Upper lobe of left lung (tissue), 4 donors: ENCODE measurements at regions not wholly inside any gene's neighbourhood (a gene's known extent, or its start where the extent isn't known, plus 50 kb on each side); places are given as distances from the start of the nearest gene placed in this dataset.
"Not testable (repeated sequence)": the region's sequence is repeated elsewhere in the genome, so short reads cannot be mapped to it uniquely, and the experiment has no call there.

ENCODE experiments used
- POLR2A ChIP-seq, 4 donors: fragments of 450-650 bp; IDR thresholded peaks; one replicate each; pipeline ENCODE4 v1.5.1; 2016 to 2017; ENCODE audit warnings: antibody characterized with exemption in 4 of 4, mild to moderate bottlenecking in 2 of 4
- TF ChIP-seq, protein P1 (sequence below), 6 experiments: fragments of 450-650 bp in 4 of 6; fragments of 200-600 bp in 2 of 6; sonication (generic) in 2 of 6; IDR thresholded peaks; one replicate each; pipeline ENCODE4 v1.5.1; 2016 to 2019; ENCODE audit warnings: antibody characterized with exemption in 6 of 6

GRCh38 chr6:163696311-163696710 lies 281.8 kb downstream of the QKI start:
- TF ChIP-seq, protein P1, sequence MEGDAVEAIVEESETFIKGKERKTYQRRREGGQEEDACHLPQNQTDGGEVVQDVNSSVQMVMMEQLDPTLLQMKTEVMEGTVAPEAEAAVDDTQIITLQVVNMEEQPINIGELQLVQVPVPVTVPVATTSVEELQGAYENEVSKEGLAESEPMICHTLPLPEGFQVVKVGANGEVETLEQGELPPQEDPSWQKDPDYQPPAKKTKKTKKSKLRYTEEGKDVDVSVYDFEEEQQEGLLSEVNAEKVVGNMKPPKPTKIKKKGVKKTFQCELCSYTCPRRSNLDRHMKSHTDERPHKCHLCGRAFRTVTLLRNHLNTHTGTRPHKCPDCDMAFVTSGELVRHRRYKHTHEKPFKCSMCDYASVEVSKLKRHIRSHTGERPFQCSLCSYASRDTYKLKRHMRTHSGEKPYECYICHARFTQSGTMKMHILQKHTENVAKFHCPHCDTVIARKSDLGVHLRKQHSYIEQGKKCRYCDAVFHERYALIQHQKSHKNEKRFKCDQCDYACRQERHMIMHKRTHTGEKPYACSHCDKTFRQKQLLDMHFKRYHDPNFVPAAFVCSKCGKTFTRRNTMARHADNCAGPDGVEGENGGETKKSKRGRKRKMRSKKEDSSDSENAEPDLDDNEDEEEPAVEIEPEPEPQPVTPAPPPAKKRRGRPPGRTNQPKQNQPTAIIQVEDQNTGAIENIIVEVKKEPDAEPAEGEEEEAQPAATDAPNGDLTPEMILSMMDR (IDR thresholded peaks at IDR 0.05): not testable (repeated sequence)
- TF ChIP-seq POLR2A (IDR thresholded peaks at IDR 0.05): not testable (repeated sequence)
